Sigmoid colon (tissue), 6 donors: ENCODE measurements at regions not wholly inside any gene's neighbourhood (a gene's known extent, or its start where the extent isn't known, plus 50 kb on each side); places are given as distances from the start of the nearest gene placed in this dataset.

Experiments used
- DNase-seq: peaks from one replicate; pipeline ENCODE4 v3.0.0-alpha.2; 2019
- H3K27ac ChIP-seq, 4 donors: fragments of 200-600 bp; sonication (generic); one replicate each; pipeline ENCODE4 v1.5.1; 2016 to 2019; ENCODE audit warnings: mild to moderate bottlenecking in 1 of 4
- H3K27me3 ChIP-seq, 3 donors: fragments of 200-600 bp; sonication (generic); one replicate each; pipeline ENCODE4 v1.5.1; 2019; ENCODE audit warnings: mild to moderate bottlenecking in 1 of 3
- H3K36me3 ChIP-seq, 4 donors: fragments of 200-600 bp; sonication (generic); one replicate each; pipeline ENCODE4 v1.5.1; 2016 to 2019
- H3K4me1 ChIP-seq, 4 donors: fragments of 200-600 bp; sonication (generic); one replicate each; pipeline ENCODE4 v1.5.1; 2017 to 2019
- H3K4me3 ChIP-seq, 4 donors: fragments of 200-600 bp; sonication (generic); one replicate each; pipeline ENCODE4 v1.5.1; 2017 to 2019; ENCODE audit warnings: mild to moderate bottlenecking in 2 of 4, moderate library complexity in 1 of 4
- H3K9me3 ChIP-seq, 4 donors: fragments of 200-600 bp in 3 of 4; sonication (generic) in 3 of 4; one replicate each; pipeline versions ENCODE4 v1.5.1 to v1.6.1; 2013 to 2019
- EP300 ChIP-seq, 4 donors: sonication (generic); formaldehyde crosslinking; IDR thresholded peaks; one replicate each; pipeline ENCODE4 v1.6.1; 2017; ENCODE audit warnings: antibody characterized with exemption in 4 of 4
- POLR2A ChIP-seq, 2 donors: fragments of 450-650 bp; IDR thresholded peaks; one replicate each; pipeline ENCODE4 v1.6.1; 2016; ENCODE audit warnings: antibody characterized with exemption in 2 of 2, mild to moderate bottlenecking in 2 of 2, moderate library complexity in 2 of 2
- POLR2AphosphoS5 ChIP-seq, 4 donors: sonication (generic); formaldehyde crosslinking; IDR thresholded peaks; one replicate each; pipeline ENCODE4 v1.6.1; 2017; ENCODE audit warnings: antibody characterized with exemption in 4 of 4
- WGBS, 2 donors: extraction: QIAGEN DNeasy Blood & Tissue Kit; methylation state at CpG; one replicate each; pipeline ENCODE4 v1.1.7; 2013; 5-methylcytosine and 5-hydroxymethylcytosine counted together
- intact Hi-C: fragments of 100-400 bp; cut with DNase I; formaldehyde crosslinking; loops from one replicate; pipeline ENCODE4 v1.15.1; 2023
- TF ChIP-seq, protein P1 (sequence below), 4 experiments: fragments of 450-650 bp in 3 of 4; fragments of 200-600 bp in 1 of 4; IDR thresholded peaks; one replicate each; pipeline ENCODE4 v1.5.1; 2016 to 2019; ENCODE audit warnings: antibody characterized with exemption in 4 of 4, mild to moderate bottlenecking in 3 of 4, moderate library complexity in 2 of 4
- donor health status: healthy with polysubstance abuse.
- donor health status: healthy.

DNA sequence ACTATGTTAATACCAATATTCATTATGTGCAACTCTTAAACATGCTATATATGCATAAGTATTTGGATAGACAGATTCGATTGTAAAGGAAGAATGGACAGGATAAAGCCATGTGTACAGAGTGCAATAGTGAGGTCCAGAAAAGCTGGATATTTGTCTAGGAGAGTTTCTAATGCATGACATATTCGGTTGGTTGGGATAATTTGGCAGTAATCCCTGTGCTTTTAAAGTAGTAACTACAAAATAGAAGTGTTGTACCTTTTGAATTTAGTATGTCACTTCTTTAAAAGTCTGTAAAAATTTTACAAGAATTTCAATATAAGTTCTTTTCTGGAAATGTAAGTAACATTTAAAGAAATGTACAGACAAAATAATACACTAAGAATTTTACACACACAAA lies 774.5 kb downstream of the USP25 start:
- Histone ChIP-seq H3K4me1 (peaks cover 0 to 5% (median 0%) of the 10 kb centered on the region in 4 donors), H3K9me3 (no peaks in the 10 kb centered on the region), H3K4me3 (no peak overlapping the region), H3K27ac (no peak overlapping the region), H3K36me3 (no peaks in the 10 kb centered on the region), H3K27me3 (no peaks in the 10 kb centered on the region)
- intact Hi-C loops = no loop called here
- TF ChIP-seq, protein P1, sequence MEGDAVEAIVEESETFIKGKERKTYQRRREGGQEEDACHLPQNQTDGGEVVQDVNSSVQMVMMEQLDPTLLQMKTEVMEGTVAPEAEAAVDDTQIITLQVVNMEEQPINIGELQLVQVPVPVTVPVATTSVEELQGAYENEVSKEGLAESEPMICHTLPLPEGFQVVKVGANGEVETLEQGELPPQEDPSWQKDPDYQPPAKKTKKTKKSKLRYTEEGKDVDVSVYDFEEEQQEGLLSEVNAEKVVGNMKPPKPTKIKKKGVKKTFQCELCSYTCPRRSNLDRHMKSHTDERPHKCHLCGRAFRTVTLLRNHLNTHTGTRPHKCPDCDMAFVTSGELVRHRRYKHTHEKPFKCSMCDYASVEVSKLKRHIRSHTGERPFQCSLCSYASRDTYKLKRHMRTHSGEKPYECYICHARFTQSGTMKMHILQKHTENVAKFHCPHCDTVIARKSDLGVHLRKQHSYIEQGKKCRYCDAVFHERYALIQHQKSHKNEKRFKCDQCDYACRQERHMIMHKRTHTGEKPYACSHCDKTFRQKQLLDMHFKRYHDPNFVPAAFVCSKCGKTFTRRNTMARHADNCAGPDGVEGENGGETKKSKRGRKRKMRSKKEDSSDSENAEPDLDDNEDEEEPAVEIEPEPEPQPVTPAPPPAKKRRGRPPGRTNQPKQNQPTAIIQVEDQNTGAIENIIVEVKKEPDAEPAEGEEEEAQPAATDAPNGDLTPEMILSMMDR (IDR thresholded peaks at IDR 0.05) = no peak
- no peak for TF ChIP-seq POLR2AphosphoS5 (IDR thresholded peaks at IDR 0.05)
- TF ChIP-seq POLR2A (IDR thresholded peaks at IDR 0.05) = no peak
- TF ChIP-seq EP300 (IDR thresholded peaks at IDR 0.05) = no peak
- DNase-seq = no peak
- 42 to 69% methylated on average over 2 of the region's 2 CpGs for WGBS, 2 donors

DNA sequence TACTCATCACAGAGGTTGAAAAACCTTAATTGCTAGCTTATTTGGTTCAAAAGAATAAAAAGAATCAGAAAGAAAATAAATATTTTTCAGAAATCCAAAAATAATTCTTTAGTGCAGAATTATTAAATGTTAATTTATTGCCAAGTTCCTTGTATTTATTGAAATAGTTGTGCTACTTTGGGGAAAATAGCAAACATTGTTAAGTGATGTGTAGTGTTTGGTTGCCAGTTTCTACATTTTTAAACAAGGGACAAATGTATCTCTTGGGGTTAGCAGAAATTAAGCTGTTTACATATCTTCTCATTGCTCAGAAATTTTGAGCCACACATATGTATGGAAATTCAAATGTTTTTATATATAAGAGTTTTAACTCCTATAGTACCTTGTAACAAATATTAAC lies 775.0 kb downstream of the USP25 start:
- intact Hi-C loops = no loop called here
- H3K9me3 ChIP-seq = no peaks in the 10 kb centered on the region

GRCh38 chr21:16509476-16509875 lies 779.7 kb downstream of the USP25 start:
- H3K4me3 ChIP-seq = no peak overlapping the region
- intact Hi-C loops = no loop called here
- peaks cover 0 to under 1% (median 0%) of the 10 kb centered on the region in 4 donors for H3K4me1 ChIP-seq
- no peaks in the 10 kb centered on the region for H3K9me3 ChIP-seq
- no peaks in the 10 kb centered on the region for H3K27me3 ChIP-seq
- H3K36me3 ChIP-seq = no peaks in the 10 kb centered on the region
- no peak for DNase-seq
- TF ChIP-seq POLR2AphosphoS5 (IDR thresholded peaks at IDR 0.05) (no peak), POLR2A (IDR thresholded peaks at IDR 0.05) (no peak), EP300 (IDR thresholded peaks at IDR 0.05) (no peak)
- TF ChIP-seq, protein P1 (IDR thresholded peaks at IDR 0.05) = no peak
- WGBS, 2 donors = 70 to 78% methylated on average over 3 of the region's 3 CpGs
- H3K27ac ChIP-seq = no peak overlapping the region

More for the DNA sequence above, 775.0 kb downstream of the USP25 start:
- Histone ChIP-seq H3K36me3 (no peaks in the 10 kb centered on the region), H3K4me3 (no peak overlapping the region), H3K27me3 (no peaks in the 10 kb centered on the region), H3K27ac (no peak overlapping the region), H3K4me1 (peaks cover 0 to 5% (median 0%) of the 10 kb centered on the region in 4 donors)
- TF ChIP-seq, protein P1 (IDR thresholded peaks at IDR 0.05) = no peak
- TF ChIP-seq POLR2AphosphoS5 (IDR thresholded peaks at IDR 0.05) (no peak), EP300 (IDR thresholded peaks at IDR 0.05) (no peak), POLR2A (IDR thresholded peaks at IDR 0.05) (no peak)
- no peak for DNase-seq

GRCh38 chr21:16514316-16514715 lies 784.5 kb downstream of the USP25 start:
- Histone ChIP-seq H3K36me3 (no peaks in the 10 kb centered on the region), H3K4me1 (no peaks in the 10 kb centered on the region), H3K27me3 (no peaks in the 10 kb centered on the region), H3K27ac (no peak overlapping the region), H3K9me3 (peaks cover 0 to 6% (median 0%) of the 10 kb centered on the region in 4 donors), H3K4me3 (no peak overlapping the region)
- WGBS, 2 donors = 91 to 93% methylated on average over 2 of the region's 2 CpGs
- no peak for DNase-seq
- TF ChIP-seq, protein P1 (IDR thresholded peaks at IDR 0.05) = no peak
- TF ChIP-seq EP300 (IDR thresholded peaks at IDR 0.05) = no peak
- TF ChIP-seq POLR2AphosphoS5 (IDR thresholded peaks at IDR 0.05) = no peak
- intact Hi-C loops = no loop called here

DNA sequence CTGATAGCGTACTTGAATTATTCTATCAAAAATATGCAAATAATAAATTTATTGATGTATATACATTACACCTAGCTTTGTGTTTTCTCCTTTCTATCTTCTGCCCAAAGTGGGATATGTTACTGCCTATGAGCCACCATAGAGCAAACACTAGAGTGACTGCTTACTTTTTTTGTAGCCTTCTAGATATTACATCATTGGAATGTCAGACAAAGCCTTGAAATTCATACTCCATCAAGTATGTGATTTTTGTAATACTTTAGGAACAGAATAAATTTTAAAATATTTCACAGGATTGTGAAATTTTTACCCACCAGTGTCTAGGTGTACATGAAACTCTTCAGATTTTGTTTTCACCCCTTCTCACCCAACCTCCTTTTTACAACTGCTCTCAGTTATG lies 787.6 kb downstream of the USP25 start:
- Histone ChIP-seq H3K9me3 (peaks cover 0 to 6% (median 0%) of the 10 kb centered on the region in 4 donors), H3K4me1 (no peaks in the 10 kb centered on the region), H3K4me3 (no peak overlapping the region), H3K36me3 (no peaks in the 10 kb centered on the region), H3K27ac (no peak overlapping the region), H3K27me3 (no peaks in the 10 kb centered on the region)
- DNase-seq = no peak
- intact Hi-C loops = no loop called here
- WGBS, 2 donors = 90 to 92% methylated on average over 1 of the region's 1 CpG
- no peak for TF ChIP-seq EP300 (IDR thresholded peaks at IDR 0.05)
- no peak for TF ChIP-seq POLR2A (IDR thresholded peaks at IDR 0.05)
- TF ChIP-seq, protein P1 (IDR thresholded peaks at IDR 0.05) = no peak
- TF ChIP-seq POLR2AphosphoS5 (IDR thresholded peaks at IDR 0.05) = no peak
